SK-N-SH treated with all-trans-retinoic acid at 6 μM for 48 hours (cell line): ENCODE measurements at regions not wholly inside any gene's neighbourhood (a gene's known extent, or its start where the extent isn't known, plus 50 kb on each side); places are given as distances from the start of the nearest gene placed in this dataset.

Experiments used
- ATAC-seq: fragments of 200-7000 bp; cut with Tn5 transposase; 3 replicates; pipeline ENCODE4 v1.9.1; 2020; ENCODE audit warnings: mild to moderate bottlenecking, moderate library complexity
- ARNTL ChIP-seq: fragments of 450-650 bp; formaldehyde crosslinking; IDR thresholded peaks from 2 replicates; pipeline ENCODE4 v1.5.0; 2020; ENCODE audit warnings: low read depth, mild to moderate bottlenecking, moderate library complexity, borderline replicate concordance
- BACH2 ChIP-seq: fragments of 250-450 bp; sonication (Bioruptor Pico); IDR thresholded peaks from 2 replicates; pipeline ENCODE4 v1.9.0; 2021; ENCODE audit warnings: mild to moderate bottlenecking, borderline replicate concordance
- CREB5 ChIP-seq: fragments of 250-450 bp; sonication (Bioruptor Pico); IDR thresholded peaks from 2 replicates; pipeline ENCODE4 v1.5.1; 2020; ENCODE audit warnings: low read depth, mild to moderate bottlenecking, moderate library complexity
- CSDC2 ChIP-seq: fragments of 250-450 bp; sonication (Bioruptor Pico); IDR thresholded peaks from 2 replicates; pipeline ENCODE4 v1.5.0; 2020; ENCODE audit warnings: mild to moderate bottlenecking, moderate library complexity
- CSRNP3 ChIP-seq: fragments of 250-450 bp; sonication (Bioruptor Pico); IDR thresholded peaks from 2 replicates; pipeline ENCODE4 v1.5.1; 2021; ENCODE audit warnings: mild to moderate bottlenecking, moderate library complexity
- ESRRG ChIP-seq: fragments of 250-450 bp; sonication (Bioruptor Pico); IDR thresholded peaks from 2 replicates; pipeline ENCODE4 v1.6.1; 2021; ENCODE audit warnings: mild to moderate bottlenecking
- GLIS3 ChIP-seq: fragments of 250-450 bp; sonication (Bioruptor Pico); IDR thresholded peaks from 2 replicates; pipeline ENCODE4 v1.5.0; 2020; ENCODE audit warnings: mild to moderate bottlenecking, moderate library complexity
- ISL1 ChIP-seq: fragments of 250-450 bp; sonication (Bioruptor Pico); IDR thresholded peaks from 2 replicates; pipeline ENCODE4 v2.1.2; 2022; ENCODE audit warnings: mild to moderate bottlenecking, moderate library complexity
- OSR1 ChIP-seq: fragments of 250-450 bp; sonication (Bioruptor Pico); IDR thresholded peaks from 2 replicates; pipeline ENCODE4 v1.8.0; 2022; ENCODE audit warnings: moderate library complexity, mild to moderate bottlenecking, inconsistent platforms
- PATZ1 ChIP-seq: fragments of 250-450 bp; sonication (Bioruptor Pico); IDR thresholded peaks from 2 replicates; pipeline ENCODE4 v1.8.0; 2020; ENCODE audit warnings: mild to moderate bottlenecking, moderate library complexity, borderline replicate concordance
- POU6F1 ChIP-seq: fragments of 250-450 bp; sonication (Bioruptor Pico); IDR thresholded peaks from 2 replicates; pipeline ENCODE4 v1.8.0; 2021; ENCODE audit warnings: low read depth, mild to moderate bottlenecking, moderate library complexity, borderline replicate concordance
- PPARA ChIP-seq: fragments of 250-450 bp; sonication (Bioruptor Pico); IDR thresholded peaks from 2 replicates; pipeline ENCODE4 v1.5.0; 2020; ENCODE audit warnings: mild to moderate bottlenecking, borderline replicate concordance
- RARB ChIP-seq: fragments of 250-450 bp; sonication (Bioruptor Pico); IDR thresholded peaks from 2 replicates; pipeline ENCODE4 v1.8.0; 2021; ENCODE audit warnings: mild to moderate bottlenecking, moderate library complexity
- SNAI2 ChIP-seq: fragments of 250-450 bp; sonication (Bioruptor Pico); IDR thresholded peaks from 2 replicates; pipeline ENCODE4 v1.5.0; 2020; ENCODE audit warnings: mild to moderate bottlenecking, moderate library complexity
- TCF4 ChIP-seq: fragments of 250-450 bp; sonication (Bioruptor Pico); IDR thresholded peaks from 2 replicates; pipeline ENCODE4 v1.8.0; 2021; ENCODE audit warnings: mild to moderate bottlenecking, moderate library complexity, borderline replicate concordance
- TOX ChIP-seq: fragments of 250-450 bp; sonication (Bioruptor Pico); IDR thresholded peaks from 2 replicates; pipeline ENCODE4 v1.8.0; 2021; ENCODE audit warnings: mild to moderate bottlenecking, moderate library complexity, borderline replicate concordance
- TSHZ2 ChIP-seq: fragments of 250-450 bp; sonication (Bioruptor Pico); IDR thresholded peaks from 2 replicates; pipeline ENCODE4 v1.5.0; 2020; ENCODE audit warnings: mild to moderate bottlenecking, moderate library complexity
- ZC3H10 ChIP-seq: fragments of 250-450 bp; sonication (Bioruptor Pico); IDR thresholded peaks from 2 replicates; pipeline ENCODE4 v1.5.1; 2021; ENCODE audit warnings: mild to moderate bottlenecking, moderate library complexity
- ZFP3 ChIP-seq: fragments of 250-450 bp; sonication (Bioruptor Pico); IDR thresholded peaks from 2 replicates; pipeline ENCODE4 v1.5.0; 2020; ENCODE audit warnings: mild to moderate bottlenecking, moderate library complexity
- ZNF70 ChIP-seq: fragments of 450-650 bp; formaldehyde crosslinking; IDR thresholded peaks from 2 replicates; pipeline ENCODE4 v1.5.0; 2020; ENCODE audit warnings: mild to moderate bottlenecking, moderate library complexity
- ZNF8 ChIP-seq: fragments of 450-650 bp; formaldehyde crosslinking; IDR thresholded peaks from 2 replicates; pipeline ENCODE4 v1.5.0; 2020; ENCODE audit warnings: mild to moderate bottlenecking, moderate library complexity

GRCh38 chr1:228894442-228894989 is 159.2 kb downstream of the RHOU start:
- no peak for TF ChIP-seq OSR1 (CRISPR knock-in tag)
- TF ChIP-seq ZC3H10 (CRISPR knock-in tag), result no peak
- TF ChIP-seq ZFP3 (CRISPR knock-in tag), result no peak
- TF ChIP-seq CSRNP3 (CRISPR knock-in tag), result no peak
- no peak for TF ChIP-seq ZNF8 (CRISPR knock-in tag)
- no peak for TF ChIP-seq PPARA (CRISPR knock-in tag)
- TF ChIP-seq SNAI2 (CRISPR knock-in tag), result no peak
- no peak for TF ChIP-seq TSHZ2 (CRISPR knock-in tag)
- no peak for TF ChIP-seq CSDC2 (CRISPR knock-in tag)
- no peak for TF ChIP-seq ISL1 (CRISPR knock-in tag)
- no peak for TF ChIP-seq ESRRG (CRISPR knock-in tag)
- no peak for TF ChIP-seq PATZ1 (CRISPR knock-in tag)
- no peak for TF ChIP-seq ARNTL (CRISPR knock-in tag)
- TF ChIP-seq RARB (CRISPR knock-in tag), result no peak
- TF ChIP-seq TOX (CRISPR knock-in tag), result no peak
- no peak for TF ChIP-seq BACH2 (CRISPR knock-in tag)
- no peak for TF ChIP-seq POU6F1
- no peak for TF ChIP-seq TCF4
- no peak for TF ChIP-seq ZNF70 (CRISPR knock-in tag)
- ATAC-seq, result no peak

- ATAC-seq, result no peak
- TF ChIP-seq TOX (CRISPR knock-in tag), result no peak
- TF ChIP-seq TSHZ2 (CRISPR knock-in tag), result no peak
- no peak for TF ChIP-seq PATZ1 (CRISPR knock-in tag)
- TF ChIP-seq CREB5, result no peak
- no peak for TF ChIP-seq ZNF8 (CRISPR knock-in tag)
- no peak for TF ChIP-seq SNAI2 (CRISPR knock-in tag)
- no peak for TF ChIP-seq BACH2 (CRISPR knock-in tag)
- no peak for TF ChIP-seq CSRNP3 (CRISPR knock-in tag)
- no peak for TF ChIP-seq GLIS3 (CRISPR knock-in tag)
- no peak for TF ChIP-seq ARNTL (CRISPR knock-in tag)
- TF ChIP-seq ZFP3 (CRISPR knock-in tag), result no peak
- no peak for TF ChIP-seq CSDC2 (CRISPR knock-in tag)
- no peak for TF ChIP-seq OSR1 (CRISPR knock-in tag)
These were observed 162.6 kb downstream of the RHOU start for GRCh38 chr1:228897901-228898300.
